Spleen (tissue), 11 donors: ENCODE measurements at regions not wholly inside any gene's neighbourhood (a gene's known extent, or its start where the extent isn't known, plus 50 kb on each side); places are given as distances from the start of the nearest gene placed in this dataset.

Experiments used
- DNase-seq: peaks from one replicate; pipeline ENCODE4 v3.0.0-alpha.2; 2020
- H3K27ac ChIP-seq, 8 donors: fragments of 200-600 bp; sonication (generic) in 7 of 8; 1 replicate in 4 of 8; 2 replicates in 4 of 8; pipeline versions ENCODE4 v1.5.0 to v1.8.0; 2016 to 2021; ENCODE audit warnings: inconsistent platforms in 4 of 8, mild to moderate bottlenecking in 4 of 8, moderate library complexity in 1 of 8
- H3K27me3 ChIP-seq, 7 donors: fragments of 200-600 bp; sonication (generic) in 6 of 7; replicated peaks in 1 of 7; 1 replicate in 4 of 7; 2 replicates in 3 of 7; pipeline versions ENCODE4 v1.5.0 to v1.8.0; 2016 to 2021; ENCODE audit warnings: inconsistent platforms in 3 of 7, mild to moderate bottlenecking in 1 of 7
- H3K36me3 ChIP-seq, 6 donors: fragments of 200-600 bp; sonication (generic) in 5 of 6; 1 replicate in 4 of 6; 2 replicates in 2 of 6; pipeline versions ENCODE4 v1.5.0 to v1.8.0; 2016 to 2021; ENCODE audit warnings: inconsistent platforms in 2 of 6
- H3K4me1 ChIP-seq, 6 donors: fragments of 200-600 bp; sonication (generic) in 5 of 6; 1 replicate in 3 of 6; 2 replicates in 3 of 6; pipeline versions ENCODE4 v1.5.0 to v1.8.0; 2016 to 2021; ENCODE audit warnings: inconsistent platforms in 3 of 6
- H3K4me3 ChIP-seq, 8 donors: fragments of 200-600 bp; sonication (generic) in 7 of 8; 1 replicate in 4 of 8; 2 replicates in 4 of 8; pipeline versions ENCODE4 v1.5.0 to v1.8.0; 2016 to 2021; ENCODE audit warnings: inconsistent platforms in 4 of 8, mild to moderate bottlenecking in 4 of 8, moderate library complexity in 2 of 8
- H3K9me3 ChIP-seq, 8 donors: fragments of 200-600 bp; sonication (generic) in 7 of 8; 1 replicate in 4 of 8; 2 replicates in 4 of 8; pipeline versions ENCODE4 v1.5.0 to v1.8.0; 2016 to 2021; ENCODE audit warnings: inconsistent platforms in 4 of 8
- POLR2A ChIP-seq, 3 donors: fragments of 450-650 bp; IDR thresholded peaks; one replicate each; pipeline ENCODE4 v1.5.1; 2017; ENCODE audit warnings: antibody characterized with exemption in 3 of 3, mild to moderate bottlenecking in 1 of 3
- POLR2AphosphoS5 ChIP-seq, 3 donors: sonication (generic); formaldehyde crosslinking; IDR thresholded peaks; one replicate each; pipeline ENCODE4 v1.5.1; 2017; ENCODE audit warnings: antibody characterized with exemption in 3 of 3
- WGBS, 5 donors: extraction: QIAGEN DNeasy Blood & Tissue Kit in 3 of 5; methylation state at CpG; one replicate each; pipeline versions ENCODE4 v1.1.5 to v1.1.7; 2013 to 2018; 5-methylcytosine and 5-hydroxymethylcytosine counted together
- intact Hi-C: fragments of 100-400 bp; cut with DNase I; formaldehyde crosslinking; loops from one replicate; pipeline ENCODE4 v1.15.0; 2023; ENCODE audit warnings: low total_unique reads
- TF ChIP-seq, protein P1 (sequence below), 11 experiments: fragments of 200-600 bp in 7 of 11; fragments of 450-650 bp in 4 of 11; sonication (generic) in 4 of 11; IDR thresholded peaks in 8 of 11; conservative IDR thresholded peaks in 3 of 11; 1 replicate in 7 of 11; 2 replicates in 4 of 11; pipeline versions ENCODE4 v1.4.0 to v1.8.0; 2016 to 2021; ENCODE audit warnings: antibody characterized with exemption in 11 of 11, inconsistent platforms in 4 of 11, mild to moderate bottlenecking in 1 of 11
- donor health status: healthy with polysubstance abuse.
- donor health status: DM: no; HTN: no; CAD: no; lungs with moderate emphysema.
- donor health status: DM: no; HTN: no; CAD: no.
- donor health status: Bipolar disorder and iron deficiency.
- donor health status: healthy.
- donor health status: DM: no; HTN: no; CAD: no.
- donor health status: DM: yes; HTN: yes; CAD: no.

DNA sequence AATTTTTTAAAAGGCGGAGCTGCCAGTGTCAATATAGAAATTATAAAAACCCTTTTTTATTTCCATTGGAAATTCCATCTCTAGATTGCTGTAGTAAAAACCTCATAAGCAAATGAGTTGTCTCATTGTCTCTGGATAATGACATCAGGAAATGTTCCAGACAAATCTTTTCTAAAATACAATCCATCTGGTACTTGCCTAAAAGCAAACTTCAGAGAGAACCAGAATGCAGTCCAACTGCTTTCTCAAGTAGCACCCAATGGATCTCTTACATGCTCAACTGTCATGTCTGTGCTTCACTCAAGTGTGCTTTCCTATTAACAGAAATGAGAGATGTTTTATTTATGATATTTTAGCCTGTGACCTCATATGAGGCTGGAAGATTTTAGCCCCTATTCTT is 399.6 kb upstream of the NDST3 start:
- no peak for DNase-seq
- Histone ChIP-seq H3K27ac (no peak overlapping the region), H3K36me3 (no peaks in the 10 kb centered on the region), H3K27me3 (no peaks in the 10 kb centered on the region), H3K4me3 (no peak overlapping the region), H3K4me1 (no peaks in the 10 kb centered on the region), H3K9me3 (peaks cover 0 to 13% (median 0%) of the 10 kb centered on the region in 8 donors)
- WGBS, 5 donors: 67 to 83% (median 72%) methylated on average over 1 of the region's 1 CpG
- TF ChIP-seq POLR2A (IDR thresholded peaks at IDR 0.05) (no peak), POLR2AphosphoS5 (IDR thresholded peaks at IDR 0.05) (no peak)
- TF ChIP-seq, protein P1, sequence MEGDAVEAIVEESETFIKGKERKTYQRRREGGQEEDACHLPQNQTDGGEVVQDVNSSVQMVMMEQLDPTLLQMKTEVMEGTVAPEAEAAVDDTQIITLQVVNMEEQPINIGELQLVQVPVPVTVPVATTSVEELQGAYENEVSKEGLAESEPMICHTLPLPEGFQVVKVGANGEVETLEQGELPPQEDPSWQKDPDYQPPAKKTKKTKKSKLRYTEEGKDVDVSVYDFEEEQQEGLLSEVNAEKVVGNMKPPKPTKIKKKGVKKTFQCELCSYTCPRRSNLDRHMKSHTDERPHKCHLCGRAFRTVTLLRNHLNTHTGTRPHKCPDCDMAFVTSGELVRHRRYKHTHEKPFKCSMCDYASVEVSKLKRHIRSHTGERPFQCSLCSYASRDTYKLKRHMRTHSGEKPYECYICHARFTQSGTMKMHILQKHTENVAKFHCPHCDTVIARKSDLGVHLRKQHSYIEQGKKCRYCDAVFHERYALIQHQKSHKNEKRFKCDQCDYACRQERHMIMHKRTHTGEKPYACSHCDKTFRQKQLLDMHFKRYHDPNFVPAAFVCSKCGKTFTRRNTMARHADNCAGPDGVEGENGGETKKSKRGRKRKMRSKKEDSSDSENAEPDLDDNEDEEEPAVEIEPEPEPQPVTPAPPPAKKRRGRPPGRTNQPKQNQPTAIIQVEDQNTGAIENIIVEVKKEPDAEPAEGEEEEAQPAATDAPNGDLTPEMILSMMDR (IDR thresholded peaks at IDR 0.05 in 8 of 11, conservative IDR thresholded peaks at IDR 0.05 in 3 of 11): no peak
- intact Hi-C loops: no loop called here

DNA sequence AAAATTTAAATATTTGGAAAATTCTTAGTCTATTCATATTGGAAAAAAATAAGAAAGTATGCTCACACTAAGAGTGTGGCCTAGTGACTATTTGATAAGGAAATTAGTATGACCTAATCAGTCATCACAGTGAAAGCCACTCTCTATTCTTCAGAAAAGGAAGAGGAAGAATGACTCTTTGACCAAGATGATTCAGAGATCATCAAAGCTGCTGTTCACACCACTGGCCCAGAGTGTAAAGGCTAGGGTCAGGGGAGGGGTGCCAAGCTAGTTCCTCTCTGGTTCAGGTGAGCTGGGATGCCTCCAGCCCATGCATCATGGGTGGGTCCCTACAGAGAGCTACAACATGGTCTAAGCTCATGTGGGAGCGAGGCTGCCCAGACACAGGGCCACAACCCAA is 396.9 kb upstream of the NDST3 start:
- no peak for TF ChIP-seq POLR2AphosphoS5 (IDR thresholded peaks at IDR 0.05)
- TF ChIP-seq POLR2A (IDR thresholded peaks at IDR 0.05): no peak
- TF ChIP-seq, protein P1 (IDR thresholded peaks at IDR 0.05 in 8 of 11, conservative IDR thresholded peaks at IDR 0.05 in 3 of 11): no peak
- H3K36me3 ChIP-seq: no peaks in the 10 kb centered on the region
- H3K9me3 ChIP-seq: peaks cover 0 to 4% (median 0%) of the 10 kb centered on the region in 8 donors
- H3K4me1 ChIP-seq: no peaks in the 10 kb centered on the region
- H3K27ac ChIP-seq: no peak overlapping the region
- no peak overlapping the region for H3K4me3 ChIP-seq
- 50 to 85% (median 75%) methylated on average over 1 of the region's 1 CpG for WGBS, 5 donors
- peak; percentile 23 for DNase-seq
- intact Hi-C loops: no loop called here
- no peaks in the 10 kb centered on the region for H3K27me3 ChIP-seq

DNA sequence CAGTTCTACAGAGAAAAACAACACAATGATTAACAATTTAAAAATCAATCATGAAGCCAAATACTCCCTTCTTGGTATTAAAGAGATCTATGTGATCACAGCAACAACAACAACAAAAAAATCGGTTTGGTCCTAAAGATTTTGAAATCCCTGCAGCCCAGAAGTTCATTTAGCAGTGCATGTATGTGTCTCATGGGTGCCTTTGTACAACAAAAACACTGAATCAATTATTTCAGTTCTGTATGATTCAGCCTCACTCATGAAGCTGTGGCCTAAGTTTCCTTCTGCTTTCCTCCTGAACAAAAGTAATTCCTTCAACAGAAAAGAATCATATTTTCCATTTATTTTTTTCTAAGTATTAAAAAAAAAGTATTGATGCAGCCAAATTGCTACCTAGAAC is 393.4 kb upstream of the NDST3 start:
- H3K9me3 ChIP-seq: peaks cover 0 to 12% (median 1%) of the 10 kb centered on the region in 8 donors
- no peak for TF ChIP-seq POLR2A (IDR thresholded peaks at IDR 0.05)
- no peak for TF ChIP-seq POLR2AphosphoS5 (IDR thresholded peaks at IDR 0.05)
- TF ChIP-seq, protein P1 (IDR thresholded peaks at IDR 0.05 in 8 of 11, conservative IDR thresholded peaks at IDR 0.05 in 3 of 11): no peak
- no peak overlapping the region for H3K27ac ChIP-seq
- DNase-seq: no peak
- no peak overlapping the region for H3K4me3 ChIP-seq
- no peaks in the 10 kb centered on the region for H3K27me3 ChIP-seq
- H3K36me3 ChIP-seq: no peaks in the 10 kb centered on the region
- 43 to 64% (median 61%) methylated on average over 1 of the region's 1 CpG for WGBS, 5 donors
- intact Hi-C loops: no loop called here
- H3K4me1 ChIP-seq: no peaks in the 10 kb centered on the region

DNA sequence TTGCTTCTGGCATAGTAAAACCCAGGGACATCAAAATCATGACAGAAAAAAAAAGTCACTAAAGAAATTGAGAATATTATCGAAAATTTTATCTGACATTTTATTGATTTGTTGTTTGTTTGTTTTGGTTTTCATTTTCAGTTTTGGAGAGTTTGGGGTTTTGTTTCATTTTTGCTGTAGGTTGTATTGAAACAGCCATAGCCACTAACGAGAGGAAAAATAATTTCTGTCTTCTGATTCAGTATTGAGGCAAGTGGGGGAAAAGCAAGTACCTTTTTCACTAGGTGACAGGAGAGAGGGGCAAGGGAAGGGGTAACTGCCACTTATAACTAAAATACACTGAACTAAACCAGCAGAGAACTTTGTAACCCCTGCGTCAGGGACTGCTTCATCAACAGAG is 392.8 kb upstream of the NDST3 start:
- 71 to 86% (median 75%) methylated on average over 3 of the region's 3 CpGs for WGBS, 5 donors
- TF ChIP-seq POLR2A (IDR thresholded peaks at IDR 0.05) (no peak), POLR2AphosphoS5 (IDR thresholded peaks at IDR 0.05) (no peak)
- TF ChIP-seq, protein P1 (IDR thresholded peaks at IDR 0.05 in 8 of 11, conservative IDR thresholded peaks at IDR 0.05 in 3 of 11): no peak
- Histone ChIP-seq H3K27ac (no peak overlapping the region), H3K4me3 (no peak overlapping the region), H3K9me3 (peaks cover 0 to 19% (median 4%) of the 10 kb centered on the region in 8 donors), H3K4me1 (no peaks in the 10 kb centered on the region), H3K36me3 (no peaks in the 10 kb centered on the region), H3K27me3 (no peaks in the 10 kb centered on the region)
- DNase-seq: no peak
- intact Hi-C loops: no loop called here
